PC-3 (cell line): ENCODE measurements at regions not wholly inside any gene's neighbourhood (a gene's known extent, or its start where the extent isn't known, plus 50 kb on each side); places are given as distances from the start of the nearest gene placed in this dataset.

ENCODE experiments used
- CTCF ChIP-seq: fragments of 300-600 bp; sonication (generic); conservative IDR thresholded peaks from 2 replicates; pipeline ENCODE4 v1.5.1; 2017; ENCODE audit warnings: antibody characterized with exemption, low read depth, mild to moderate bottlenecking, low read length
- EZH2 ChIP-seq: fragments of 300-600 bp; sonication (generic); IDR thresholded peaks from one replicate; pipeline ENCODE4 v1.6.1; 2017; ENCODE audit warnings: antibody characterized with exemption, mild to moderate bottlenecking, low read length; ENCODE audit not compliant: unreplicated experiment

GRCh38 chr11:129698212-129698611 is 117.4 kb upstream of the TMEM45B start:
- TF ChIP-seq CTCF (no peak), EZH2 (no peak)
